Lung (tissue), 11 donors: ENCODE measurements at regions not wholly inside any gene's neighbourhood (a gene's known extent, or its start where the extent isn't known, plus 50 kb on each side); places are given as distances from the start of the nearest gene placed in this dataset.

Experiments used
- ATAC-seq: fragments of 200-7000 bp; cut with Tn5 transposase; one replicate; pipeline ENCODE4 v1.9.1; 2020; ENCODE audit warnings: moderate number of reproducible peaks; ENCODE audit not compliant: insufficient read depth, low FRiP score
- DNase-seq, 3 donors: peaks; one replicate each; pipeline ENCODE4 v3.0.0-alpha.2; 2013 to 2017
- H3K27ac ChIP-seq, 2 donors: one replicate each; pipeline ENCODE4 v1.5.1; 2013; ENCODE audit warnings: mild to moderate bottlenecking in 2 of 2, moderate library complexity in 2 of 2, control low read depth in 1 of 2, inconsistent platforms in 1 of 2, low read depth in 1 of 2, low read length in 1 of 2
- H3K27me3 ChIP-seq, 3 donors: one replicate each; pipeline ENCODE4 v1.5.1; 2013; ENCODE audit warnings: low read length in 2 of 3; ENCODE audit not compliant: control insufficient read depth in 3 of 3, insufficient read depth in 3 of 3
- H3K36me3 ChIP-seq, 4 donors: one replicate each; pipeline ENCODE4 v1.5.1; 2013; ENCODE audit warnings: low read length in 4 of 4, mild to moderate bottlenecking in 1 of 4, moderate library complexity in 1 of 4; ENCODE audit not compliant: control insufficient read depth in 4 of 4, insufficient read depth in 4 of 4
- H3K4me1 ChIP-seq, 5 donors: one replicate each; pipeline ENCODE4 v1.5.1; 2013; ENCODE audit warnings: low read length in 5 of 5, mild to moderate bottlenecking in 2 of 5, moderate library complexity in 1 of 5; ENCODE audit not compliant: control insufficient read depth in 5 of 5, insufficient read depth in 5 of 5
- H3K4me3 ChIP-seq: one replicate; pipeline ENCODE4 v1.5.1; 2013; ENCODE audit warnings: mild to moderate bottlenecking, control low read depth, moderate library complexity
- H3K9ac ChIP-seq, 2 donors: one replicate each; pipeline ENCODE4 v1.5.1; 2013; ENCODE audit warnings: low read length in 2 of 2, control low read depth in 1 of 2; ENCODE audit not compliant: insufficient read depth in 1 of 2
- H3K9me3 ChIP-seq, 4 donors: one replicate each; pipeline ENCODE4 v1.5.1; 2013; ENCODE audit warnings: low read length in 3 of 4, mild to moderate bottlenecking in 1 of 4, moderate library complexity in 1 of 4; ENCODE audit not compliant: control insufficient read depth in 4 of 4, insufficient read depth in 3 of 4
- CTCF ChIP-seq: IDR thresholded peaks from 2 replicates; pipeline ENCODE4 v1.5.1; 2012; ENCODE audit warnings: mild to moderate bottlenecking; ENCODE audit errors: control extremely low read depth, extremely low read depth
- WGBS, 2 donors: extraction: QIAGEN DNeasy Blood & Tissue Kit; methylation state at CpG; one replicate each; pipeline ENCODE4 v1.1.7; 2013; 5-methylcytosine and 5-hydroxymethylcytosine counted together
- donor health status: control.
- donor health status: control.
- donor health status: Bipolar disorder and iron deficiency.
- donor health status: healthy.
- donor health status: DM: yes; HTN: yes; CAD: no.

DNA sequence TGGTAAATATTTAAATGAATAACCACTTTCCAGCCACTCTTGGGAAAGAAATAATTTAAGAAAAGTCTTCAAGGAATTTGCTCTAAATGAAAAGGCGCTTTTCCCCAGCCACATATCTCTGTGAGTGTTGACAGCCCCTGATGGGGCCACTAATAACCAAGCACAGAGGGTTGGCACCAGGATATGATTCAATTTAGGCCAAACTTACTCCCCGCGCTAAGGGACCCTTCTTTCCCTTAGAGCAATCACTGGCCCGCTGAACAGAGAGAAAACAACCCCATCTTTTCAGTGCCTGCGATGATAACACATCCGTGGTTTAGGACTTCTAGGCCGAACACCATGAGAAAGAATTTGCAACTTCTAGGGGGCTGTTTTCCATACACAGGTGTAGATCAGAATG lies 310.8 kb downstream of the EIPR1 start:
- no peaks in the 10 kb centered on the region for H3K4me1 ChIP-seq
- no peak for ATAC-seq
- H3K27ac ChIP-seq = no peak overlapping the region
- H3K27me3 ChIP-seq = no peaks in the 10 kb centered on the region
- DNase-seq = no peak
- peaks cover 0 to 5% (median 0%) of the 10 kb centered on the region in 4 donors for H3K9me3 ChIP-seq
- H3K4me3 ChIP-seq = no peak overlapping the region
- H3K36me3 ChIP-seq = no peaks in the 10 kb centered on the region
- no peak overlapping the region for H3K9ac ChIP-seq
- TF ChIP-seq CTCF = no peak
- WGBS, 2 donors = 95% methylated on average over 7 of the region's 7 CpGs

- H3K4me1 ChIP-seq = no peaks in the 10 kb centered on the region
- no peak overlapping the region for H3K27ac ChIP-seq
- H3K9me3 ChIP-seq = peaks cover 0 to 5% (median 0%) of the 10 kb centered on the region in 4 donors
- no peak overlapping the region for H3K4me3 ChIP-seq
- 72 to 74% methylated on average over 5 of the region's 5 CpGs for WGBS, 2 donors
- H3K27me3 ChIP-seq = no peaks in the 10 kb centered on the region
- ATAC-seq (no peak), DNase-seq (no peak)
- H3K36me3 ChIP-seq = no peaks in the 10 kb centered on the region
- H3K9ac ChIP-seq = no peak overlapping the region
- no peak for TF ChIP-seq CTCF
Observed at GRCh38 chr2:3065928-3066327, 311.7 kb downstream of the EIPR1 start.

- no peak for DNase-seq
- Histone ChIP-seq H3K4me1 (no peaks in the 10 kb centered on the region), H3K27ac (no peak overlapping the region), H3K9ac (no peak overlapping the region), H3K36me3 (no peaks in the 10 kb centered on the region), H3K4me3 (no peak overlapping the region), H3K9me3 (peaks cover 0 to 3% (median 0%) of the 10 kb centered on the region in 4 donors), H3K27me3 (no peaks in the 10 kb centered on the region)
- ATAC-seq = no peak
- no peak for TF ChIP-seq CTCF
- WGBS, 2 donors = 91 to 94% methylated on average over 15 of the region's 15 CpGs
Observed at GRCh38 chr2:3062476-3063260, 314.9 kb downstream of the EIPR1 start.
